ENCODE measurements at regions not wholly inside any gene's neighbourhood (a gene's known extent, or its start where the extent isn't known, plus 50 kb on each side); places are given as distances from the start of the nearest gene placed in this dataset.

DNA sequence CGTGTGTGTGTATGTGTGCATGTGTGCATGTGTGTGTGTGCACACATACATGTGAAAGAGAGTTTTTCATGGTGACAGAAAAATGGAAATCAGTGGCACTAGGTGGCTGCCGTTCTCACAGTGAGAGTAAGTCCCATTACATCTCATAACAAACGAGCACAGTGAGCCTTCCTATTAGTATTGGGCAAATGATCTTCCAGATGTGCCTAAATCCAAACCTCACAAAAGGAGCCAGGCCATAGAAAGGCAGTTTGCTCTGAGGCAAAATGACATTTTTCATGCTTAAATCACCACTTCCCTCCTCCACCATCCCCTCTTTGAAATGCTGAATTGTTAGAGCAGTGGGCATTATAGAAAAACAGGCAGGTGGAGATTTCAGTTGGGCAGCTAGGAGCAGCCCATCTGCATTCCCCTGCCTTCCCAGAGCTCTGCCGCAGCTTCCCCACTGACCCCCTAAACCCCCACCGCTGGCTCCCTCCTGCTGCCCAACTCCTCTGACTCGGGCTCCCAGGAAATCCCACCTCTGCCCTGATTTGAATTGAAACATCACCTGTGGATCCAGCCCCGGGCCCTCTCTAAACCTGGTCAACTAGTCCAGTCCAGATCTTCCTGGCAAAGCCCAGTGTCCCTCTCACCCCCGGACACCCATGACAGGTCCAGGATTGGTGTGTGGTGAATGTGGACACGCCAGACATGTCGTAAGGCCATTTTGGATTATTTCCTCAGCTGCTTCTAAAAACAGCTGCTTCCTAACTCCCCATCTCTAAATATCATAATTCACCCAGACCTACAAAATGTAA lies 190.5 kb downstream of the SEC16B start:
- TF ChIP-seq CTCF (IDR thresholded peaks at IDR 0.05): no peak
- no peak for TF ChIP-seq POLR2A (IDR thresholded peaks at IDR 0.05)
- no peak for TF ChIP-seq EP300 (IDR thresholded peaks at IDR 0.05)

Measured in tibial nerve (tissue), 4 donors.